ENCODE measurements at regions not wholly inside any gene's neighbourhood (a gene's known extent, or its start where the extent isn't known, plus 50 kb on each side); places are given as distances from the start of the nearest gene placed in this dataset.

- Histone ChIP-seq H3K27me3 (no peaks in the 10 kb centered on the region), H3K4me1 (replicated peaks in 1 of 2) (no peaks in the 10 kb centered on the region)
- intact Hi-C loops (cut with DNase I), result no loop called here
Observed at GRCh38 chr4:126755506-126755905, 877.3 kb upstream of the INTU start.

GRCh38 chr4:126756050-126756829 lies 876.5 kb upstream of the INTU start:
- Histone ChIP-seq H3K4me1 (replicated peaks in 1 of 2) (no peaks in the 10 kb centered on the region), H3K27me3 (no peaks in the 10 kb centered on the region), H3K4me3 (no peak overlapping the region), H3K36me3 (replicated peaks in 1 of 2) (no peaks in the 10 kb centered on the region), H3K9me3 (replicated peaks in 1 of 3) (no peaks in the 10 kb centered on the region), H3K27ac (no peak overlapping the region)
- DNase-seq, result no peak
- intact Hi-C loops (cut with DNase I), result no loop called here
- TF ChIP-seq POLR2A (IDR thresholded peaks at IDR 0.05) (no peak), CTCF (IDR thresholded peaks at IDR 0.05) (no peak)
- WGBS, 4 donors, result 52 to 66% (median 57%) methylated on average over 3 of the region's 3 CpGs

More at GRCh38 chr4:126755506-126755905, 877.3 kb upstream of the INTU start:
- Histone ChIP-seq H3K4me3 (no peak overlapping the region), H3K36me3 (replicated peaks in 1 of 2) (no peaks in the 10 kb centered on the region), H3K9me3 (replicated peaks in 1 of 3) (no peaks in the 10 kb centered on the region), H3K27ac (no peak overlapping the region)
- TF ChIP-seq CTCF (IDR thresholded peaks at IDR 0.05), result no peak
- no peak for TF ChIP-seq POLR2A (IDR thresholded peaks at IDR 0.05)
- no peak for DNase-seq

GRCh38 chr4:126757219-126757618 lies 875.5 kb upstream of the INTU start:
- H3K4me1 ChIP-seq (replicated peaks in 1 of 2), result no peaks in the 10 kb centered on the region
- 81 to 96% (median 87%) methylated on average over 1 of the region's 1 CpG for WGBS, 4 donors
- no peak overlapping the region for H3K4me3 ChIP-seq
- H3K9me3 ChIP-seq (replicated peaks in 1 of 3), result no peaks in the 10 kb centered on the region
- H3K36me3 ChIP-seq (replicated peaks in 1 of 2), result no peaks in the 10 kb centered on the region
- no peak overlapping the region for H3K27ac ChIP-seq
- TF ChIP-seq CTCF (IDR thresholded peaks at IDR 0.05) (no peak), POLR2A (IDR thresholded peaks at IDR 0.05) (no peak)
- DNase-seq, result no peak
- intact Hi-C loops (cut with DNase I), result no loop called here
- H3K27me3 ChIP-seq, result no peaks in the 10 kb centered on the region

GRCh38 chr4:126758493-126758892 lies 874.3 kb upstream of the INTU start:
- H3K9me3 ChIP-seq (replicated peaks in 1 of 3), result no peaks in the 10 kb centered on the region
- H3K27me3 ChIP-seq, result no peaks in the 10 kb centered on the region
- no peaks in the 10 kb centered on the region for H3K4me1 ChIP-seq (replicated peaks in 1 of 2)
- intact Hi-C loops (cut with DNase I), result no loop called here
- H3K4me3 ChIP-seq, result no peak overlapping the region
- DNase-seq, result no peak
- H3K27ac ChIP-seq, result no peak overlapping the region
- TF ChIP-seq CTCF (IDR thresholded peaks at IDR 0.05) (no peak), POLR2A (IDR thresholded peaks at IDR 0.05) (no peak)
- 31 to 80% (median 50%) methylated on average over 2 of the region's 2 CpGs; no CpG with 5 or more reads in 1 of the 4 donors for whole genome bisulfite sequencing, 4 donors
- no peaks in the 10 kb centered on the region for H3K36me3 ChIP-seq (replicated peaks in 1 of 2)
